ENCODE measurements at regions not wholly inside any gene's neighbourhood (a gene's known extent, or its start where the extent isn't known, plus 50 kb on each side); places are given as distances from the start of the nearest gene placed in this dataset.

DNA sequence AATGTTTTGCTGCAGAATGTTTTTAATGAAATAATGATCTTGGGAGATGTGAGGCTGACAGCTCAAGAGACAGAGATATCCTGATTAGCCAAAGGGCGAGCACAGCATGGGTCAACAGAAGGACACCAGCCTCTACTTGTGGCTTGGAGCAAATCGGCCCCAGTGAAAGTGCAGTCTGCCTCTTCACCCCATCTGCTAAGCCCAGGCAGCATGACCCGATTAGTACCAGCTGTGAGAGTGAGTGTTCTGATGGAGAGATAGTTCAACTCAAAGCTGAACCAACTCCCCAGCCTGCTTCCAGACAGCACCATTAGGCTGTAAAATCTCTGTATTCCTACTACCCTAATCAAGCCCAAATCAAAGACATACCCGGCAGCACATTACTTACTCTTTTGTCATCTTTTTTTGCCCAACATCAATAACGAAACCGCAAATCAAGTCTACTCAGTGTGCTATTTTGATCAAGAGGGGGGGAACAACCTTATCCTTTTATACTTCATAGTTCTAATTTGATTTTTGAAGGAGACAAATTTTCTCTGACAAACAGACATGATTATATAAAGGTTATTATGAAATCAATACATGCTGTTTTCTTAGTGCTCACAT is 514.1 kb upstream of the NRSN1 start:
- no peaks in the 10 kb centered on the region for H3K27me3 ChIP-seq (ENCODE audit: insufficient read depth, low read depth, low read length)
- H3K9me3 ChIP-seq (ENCODE audit: low read length): no peaks in the 10 kb centered on the region
- H3K9me2 ChIP-seq (ENCODE audit: insufficient read depth, low read length): no peaks in the 10 kb centered on the region
- no peaks in the 10 kb centered on the region for H4K20me1 ChIP-seq (ENCODE audit: insufficient read depth)
- no peaks in the 10 kb centered on the region for H3K79me2 ChIP-seq (replicated peaks; ENCODE audit: insufficient read depth, low read length)
- no peak overlapping the region for H2AFZ ChIP-seq (ENCODE audit: low read depth, low read length)
- no peak overlapping the region for H3K4me3 ChIP-seq (ENCODE audit: low read length)
- no peaks in the 10 kb centered on the region for H3F3A ChIP-seq (ENCODE audit: insufficient read depth, low read length, poor library complexity, severe bottlenecking)
- H3K27ac ChIP-seq (ENCODE audit: low read length): no peak overlapping the region
- no peak overlapping the region for H3K4me2 ChIP-seq (ENCODE audit: low read length)
- TF ChIP-seq SMC3 (conservative IDR thresholded peaks at IDR 0.05; ENCODE audit: poor library complexity) (no peak), RAD21 (conservative IDR thresholded peaks at IDR 0.05) (no peak), TAF1 (IDR thresholded peaks at IDR 0.05; ENCODE audit: low read depth) (no peak), EZH2 (IDR thresholded peaks at IDR 0.05; ENCODE audit: borderline replicate concordance, insufficient read depth, low read length, poor library complexity, severe bottlenecking) (no peak), MXI1 (conservative IDR thresholded peaks at IDR 0.05; ENCODE audit: poor library complexity, severe bottlenecking) (no peak), POLR2AphosphoS5 (IDR thresholded peaks at IDR 0.05) (no peak), EP300 (conservative IDR thresholded peaks at IDR 0.05; ENCODE audit: poor library complexity, severe bottlenecking) (no peak)
- TF ChIP-seq, protein P1, sequence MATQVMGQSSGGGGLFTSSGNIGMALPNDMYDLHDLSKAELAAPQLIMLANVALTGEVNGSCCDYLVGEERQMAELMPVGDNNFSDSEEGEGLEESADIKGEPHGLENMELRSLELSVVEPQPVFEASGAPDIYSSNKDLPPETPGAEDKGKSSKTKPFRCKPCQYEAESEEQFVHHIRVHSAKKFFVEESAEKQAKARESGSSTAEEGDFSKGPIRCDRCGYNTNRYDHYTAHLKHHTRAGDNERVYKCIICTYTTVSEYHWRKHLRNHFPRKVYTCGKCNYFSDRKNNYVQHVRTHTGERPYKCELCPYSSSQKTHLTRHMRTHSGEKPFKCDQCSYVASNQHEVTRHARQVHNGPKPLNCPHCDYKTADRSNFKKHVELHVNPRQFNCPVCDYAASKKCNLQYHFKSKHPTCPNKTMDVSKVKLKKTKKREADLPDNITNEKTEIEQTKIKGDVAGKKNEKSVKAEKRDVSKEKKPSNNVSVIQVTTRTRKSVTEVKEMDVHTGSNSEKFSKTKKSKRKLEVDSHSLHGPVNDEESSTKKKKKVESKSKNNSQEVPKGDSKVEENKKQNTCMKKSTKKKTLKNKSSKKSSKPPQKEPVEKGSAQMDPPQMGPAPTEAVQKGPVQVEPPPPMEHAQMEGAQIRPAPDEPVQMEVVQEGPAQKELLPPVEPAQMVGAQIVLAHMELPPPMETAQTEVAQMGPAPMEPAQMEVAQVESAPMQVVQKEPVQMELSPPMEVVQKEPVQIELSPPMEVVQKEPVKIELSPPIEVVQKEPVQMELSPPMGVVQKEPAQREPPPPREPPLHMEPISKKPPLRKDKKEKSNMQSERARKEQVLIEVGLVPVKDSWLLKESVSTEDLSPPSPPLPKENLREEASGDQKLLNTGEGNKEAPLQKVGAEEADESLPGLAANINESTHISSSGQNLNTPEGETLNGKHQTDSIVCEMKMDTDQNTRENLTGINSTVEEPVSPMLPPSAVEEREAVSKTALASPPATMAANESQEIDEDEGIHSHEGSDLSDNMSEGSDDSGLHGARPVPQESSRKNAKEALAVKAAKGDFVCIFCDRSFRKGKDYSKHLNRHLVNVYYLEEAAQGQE (IDR thresholded peaks at IDR 0.05; ENCODE audit: borderline replicate concordance): no peak
- TF ChIP-seq, protein P2, sequence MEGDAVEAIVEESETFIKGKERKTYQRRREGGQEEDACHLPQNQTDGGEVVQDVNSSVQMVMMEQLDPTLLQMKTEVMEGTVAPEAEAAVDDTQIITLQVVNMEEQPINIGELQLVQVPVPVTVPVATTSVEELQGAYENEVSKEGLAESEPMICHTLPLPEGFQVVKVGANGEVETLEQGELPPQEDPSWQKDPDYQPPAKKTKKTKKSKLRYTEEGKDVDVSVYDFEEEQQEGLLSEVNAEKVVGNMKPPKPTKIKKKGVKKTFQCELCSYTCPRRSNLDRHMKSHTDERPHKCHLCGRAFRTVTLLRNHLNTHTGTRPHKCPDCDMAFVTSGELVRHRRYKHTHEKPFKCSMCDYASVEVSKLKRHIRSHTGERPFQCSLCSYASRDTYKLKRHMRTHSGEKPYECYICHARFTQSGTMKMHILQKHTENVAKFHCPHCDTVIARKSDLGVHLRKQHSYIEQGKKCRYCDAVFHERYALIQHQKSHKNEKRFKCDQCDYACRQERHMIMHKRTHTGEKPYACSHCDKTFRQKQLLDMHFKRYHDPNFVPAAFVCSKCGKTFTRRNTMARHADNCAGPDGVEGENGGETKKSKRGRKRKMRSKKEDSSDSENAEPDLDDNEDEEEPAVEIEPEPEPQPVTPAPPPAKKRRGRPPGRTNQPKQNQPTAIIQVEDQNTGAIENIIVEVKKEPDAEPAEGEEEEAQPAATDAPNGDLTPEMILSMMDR (IDR thresholded peaks at IDR 0.05; ENCODE audit: poor library complexity, severe bottlenecking): no peak
- H3K9ac ChIP-seq (ENCODE audit: low read length): no peak overlapping the region
- no peaks in the 10 kb centered on the region for H3K36me3 ChIP-seq (ENCODE audit: insufficient read depth, low read length)

DNA sequence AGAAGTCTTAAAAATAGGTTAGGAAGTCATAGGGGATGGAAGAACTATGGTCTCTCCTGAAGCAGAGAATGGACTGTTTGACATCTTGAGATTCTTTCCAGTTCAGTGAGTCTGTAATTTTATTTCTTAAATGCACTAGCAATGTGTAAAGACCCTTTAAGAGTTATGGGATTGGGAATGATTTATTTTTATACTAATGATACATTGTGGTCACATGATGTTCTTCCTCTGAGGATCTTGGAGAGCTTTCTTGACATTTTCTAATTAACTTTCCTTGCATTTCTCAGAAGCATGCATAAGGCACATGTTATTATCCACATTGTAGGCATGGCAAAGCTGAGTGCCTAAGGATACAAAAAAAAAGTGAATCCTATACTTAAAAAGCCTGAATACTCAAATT is 507.6 kb upstream of the NRSN1 start:
- no peak overlapping the region for H3K4me3 ChIP-seq (ENCODE audit: low read length)
- no peak for TF ChIP-seq TAF1 (IDR thresholded peaks at IDR 0.05; ENCODE audit: low read depth)
- no peak for TF ChIP-seq POLR2AphosphoS5 (IDR thresholded peaks at IDR 0.05)
- no peak for TF ChIP-seq EP300 (conservative IDR thresholded peaks at IDR 0.05; ENCODE audit: poor library complexity, severe bottlenecking)
- TF ChIP-seq MXI1 (conservative IDR thresholded peaks at IDR 0.05; ENCODE audit: poor library complexity, severe bottlenecking): no peak
- TF ChIP-seq, protein P2 (IDR thresholded peaks at IDR 0.05; ENCODE audit: poor library complexity, severe bottlenecking): no peak
- TF ChIP-seq, protein P1 (IDR thresholded peaks at IDR 0.05; ENCODE audit: borderline replicate concordance): no peak
- TF ChIP-seq EZH2 (IDR thresholded peaks at IDR 0.05; ENCODE audit: borderline replicate concordance, insufficient read depth, low read length, poor library complexity, severe bottlenecking): no peak
- no peak for TF ChIP-seq RAD21 (conservative IDR thresholded peaks at IDR 0.05)
- no peak for TF ChIP-seq SMC3 (conservative IDR thresholded peaks at IDR 0.05; ENCODE audit: poor library complexity)
- no peaks in the 10 kb centered on the region for H3K9me2 ChIP-seq (ENCODE audit: insufficient read depth, low read length)

More for the DNA sequence above, 507.6 kb upstream of the NRSN1 start:
- no peaks in the 10 kb centered on the region for H3F3A ChIP-seq (ENCODE audit: insufficient read depth, low read length, poor library complexity, severe bottlenecking)
- H3K27ac ChIP-seq (ENCODE audit: low read length): no peak overlapping the region
- no peaks in the 10 kb centered on the region for H3K79me2 ChIP-seq (replicated peaks; ENCODE audit: insufficient read depth, low read length)
- no peak overlapping the region for H2AFZ ChIP-seq (ENCODE audit: low read depth, low read length)
- no peaks in the 10 kb centered on the region for H3K9me3 ChIP-seq (ENCODE audit: low read length)
- no peaks in the 10 kb centered on the region for H3K36me3 ChIP-seq (ENCODE audit: insufficient read depth, low read length)
- H3K9ac ChIP-seq (ENCODE audit: low read length): no peak overlapping the region
- H4K20me1 ChIP-seq (ENCODE audit: insufficient read depth): no peaks in the 10 kb centered on the region
- no peaks in the 10 kb centered on the region for H3K27me3 ChIP-seq (ENCODE audit: insufficient read depth, low read depth, low read length)
- peak overlapping the region; percentile 31 for H3K4me2 ChIP-seq (ENCODE audit: low read length)

Data from neural cell (in vitro differentiated cells).